ENCODE measurements at regions not wholly inside any gene's neighbourhood (a gene's known extent, or its start where the extent isn't known, plus 50 kb on each side); places are given as distances from the start of the nearest gene placed in this dataset.
A peak's percentile ranks its signal among the peaks of the same experiment; 100 is the strongest.

DNA sequence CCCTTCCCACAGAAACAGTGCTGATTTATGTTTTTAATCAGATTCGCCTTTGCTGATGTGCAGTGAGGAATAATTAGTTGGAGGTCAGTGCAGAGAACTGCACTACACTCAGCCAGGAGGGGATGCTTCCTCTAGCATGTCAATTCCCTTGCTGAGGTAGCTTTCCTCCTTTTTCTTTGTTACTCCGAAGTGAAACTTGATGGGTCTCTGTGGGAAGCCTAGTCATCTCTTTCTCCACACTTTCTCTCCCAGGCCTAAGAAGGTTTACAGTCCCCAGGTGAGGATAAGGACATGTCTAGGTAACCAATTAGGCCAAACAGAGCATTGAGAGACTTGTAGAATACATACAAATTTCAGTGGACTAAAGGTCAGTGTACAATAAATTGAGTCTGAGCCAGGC lies 461.8 kb downstream of the KIF4B start:
- no peak for DNase-seq
- intact Hi-C loops (cut with DNase I), result no loop called here

DNA sequence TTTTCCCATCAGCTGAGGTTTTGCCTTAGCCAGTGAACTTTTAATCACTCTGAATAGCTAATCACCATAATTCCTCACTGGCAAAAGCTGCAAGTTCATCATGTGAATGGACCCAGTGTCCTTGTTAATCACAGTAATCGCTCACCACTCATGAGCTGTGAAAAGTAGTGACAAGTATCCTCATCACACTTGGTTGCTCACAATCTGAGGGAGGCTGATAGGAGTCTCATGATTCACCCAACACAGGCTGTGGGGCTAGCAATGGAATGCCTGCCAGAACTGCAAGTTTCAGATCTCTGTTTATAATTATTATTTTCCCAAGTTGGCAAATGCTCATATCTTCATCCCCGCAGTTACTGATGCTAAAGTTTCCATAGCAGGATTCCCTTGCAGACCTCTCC lies 467.2 kb downstream of the KIF4B start:
- intact Hi-C loops (cut with DNase I), result no loop called here
- DNase-seq, result peak in 1 of 10 donors; percentile 33

DNA sequence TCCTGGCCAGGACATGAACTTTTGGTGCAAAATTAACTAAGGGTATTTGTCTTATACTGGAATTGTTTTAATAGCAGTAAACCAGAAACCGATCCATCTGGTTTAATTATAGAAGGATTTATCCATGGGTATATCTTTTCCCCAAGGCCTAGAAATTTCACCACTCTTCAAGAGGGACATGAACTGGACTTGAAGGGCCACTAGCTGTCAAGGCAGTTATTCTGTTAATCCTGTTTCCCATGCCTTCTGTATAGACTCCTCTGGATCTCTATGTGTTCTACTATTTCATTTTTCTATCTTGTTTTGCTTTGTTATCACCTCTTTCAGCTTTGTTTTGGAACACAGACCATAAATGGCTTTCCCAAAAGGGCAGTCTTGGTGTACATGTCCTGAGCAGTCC lies 467.6 kb downstream of the KIF4B start:
- intact Hi-C loops (cut with DNase I), result no loop called here

DNA sequence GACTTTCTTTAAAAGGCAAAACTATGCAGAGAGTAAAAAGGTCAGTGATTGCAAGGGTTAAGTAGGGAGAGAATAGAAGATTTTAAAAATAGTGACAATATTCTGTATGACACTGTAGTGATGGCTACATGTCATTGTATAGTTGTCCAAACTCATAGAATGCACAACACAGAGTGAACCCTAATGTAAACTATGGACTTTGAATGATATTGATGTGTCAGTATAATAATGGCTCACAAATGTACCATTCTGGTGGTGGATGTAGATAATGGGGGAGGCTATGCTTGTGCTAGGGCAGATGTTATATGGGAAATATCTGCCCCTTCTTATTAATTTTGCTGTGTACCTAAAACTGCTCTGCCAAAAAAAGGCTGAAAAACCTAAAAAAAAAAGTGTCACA lies 468.9 kb downstream of the KIF4B start:
- intact Hi-C loops (cut with DNase I), result no loop called here
- no peak for DNase-seq

More for the DNA sequence above, 467.6 kb downstream of the KIF4B start:
- no peak for DNase-seq

DNA sequence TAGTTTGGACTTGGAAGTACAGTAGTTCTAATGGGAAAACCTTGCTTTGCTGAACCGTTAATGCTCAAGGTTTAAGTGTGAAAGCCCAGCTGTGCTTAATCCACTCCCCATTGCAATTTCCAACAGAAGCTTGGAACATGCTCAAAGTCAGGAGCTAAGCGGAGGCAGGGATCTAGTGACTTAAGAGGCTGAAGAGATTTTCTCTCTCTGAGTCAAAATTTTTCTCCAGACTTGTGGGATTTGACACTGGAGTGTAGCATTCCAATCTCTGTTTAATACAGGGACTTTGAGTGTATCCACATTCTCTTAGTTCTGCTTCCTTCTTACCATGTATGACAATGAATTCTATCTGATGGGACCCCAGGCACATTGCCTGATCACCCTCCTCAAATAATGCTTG lies 471.8 kb downstream of the KIF4B start:
- DNase-seq, result no peak
- intact Hi-C loops (cut with DNase I), result no loop called here

DNA sequence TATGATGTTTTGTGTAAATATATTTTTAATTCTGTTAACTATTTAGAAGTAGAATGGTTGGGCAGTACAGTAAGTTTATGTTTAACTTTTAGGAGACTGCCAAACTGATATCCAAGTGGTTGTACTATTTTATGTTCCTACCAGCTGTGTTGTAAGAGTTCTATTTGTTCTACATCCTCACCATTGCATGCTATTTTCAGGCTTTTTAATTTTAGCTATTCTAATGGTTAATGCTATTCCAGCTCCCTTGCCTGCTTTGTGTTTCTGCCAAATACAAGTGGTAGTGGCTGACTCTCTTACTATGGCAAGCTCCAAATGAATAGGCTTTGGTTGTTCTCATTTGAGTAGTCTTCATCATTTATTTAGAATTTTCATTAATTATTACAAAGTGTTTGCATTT lies 476.4 kb downstream of the KIF4B start:
- intact Hi-C loops (cut with DNase I), result no loop called here
- DNase-seq, result no peak

DNA sequence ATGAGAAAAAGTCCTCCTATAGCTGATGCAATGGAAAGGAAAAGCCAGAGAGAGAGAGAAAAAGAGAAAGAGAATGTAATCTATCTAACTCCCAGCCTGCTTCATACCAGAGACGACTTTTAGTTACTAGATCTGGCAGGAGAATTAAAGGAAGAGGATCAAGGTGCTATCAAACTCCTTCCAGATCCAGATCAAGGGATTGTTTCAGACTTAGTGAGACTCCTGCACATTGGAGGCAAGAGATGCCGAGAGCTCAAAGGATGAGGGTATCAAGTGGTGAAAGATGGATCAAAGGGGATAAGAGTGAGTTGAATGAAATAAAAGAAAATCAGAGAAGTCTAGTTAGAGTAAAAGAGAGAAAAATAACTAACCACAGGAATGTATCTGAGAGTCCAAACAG lies 478.6 kb downstream of the KIF4B start:
- no peak for DNase-seq
- intact Hi-C loops (cut with DNase I), result no loop called here

DNA sequence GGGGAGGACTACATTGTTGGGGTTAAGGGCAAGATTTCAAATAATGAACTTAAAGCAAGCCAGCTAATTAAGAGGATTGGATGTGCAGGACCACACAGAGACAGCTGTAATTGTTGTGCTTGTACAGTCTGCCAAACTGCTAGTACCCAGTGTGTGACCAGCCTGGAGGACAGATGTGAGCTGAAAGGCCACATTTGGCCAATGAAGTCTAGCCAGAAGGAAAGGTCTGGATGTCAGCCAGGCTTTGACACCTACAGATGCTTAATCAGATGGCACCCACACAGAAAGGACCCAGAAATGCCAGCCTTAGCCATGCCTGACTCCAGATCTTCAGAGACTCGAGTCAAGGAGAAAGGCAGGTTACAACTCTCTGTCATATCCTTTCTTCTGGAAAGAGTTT lies 491.1 kb downstream of the KIF4B start:
- intact Hi-C loops (cut with DNase I), result no loop called here

DNA sequence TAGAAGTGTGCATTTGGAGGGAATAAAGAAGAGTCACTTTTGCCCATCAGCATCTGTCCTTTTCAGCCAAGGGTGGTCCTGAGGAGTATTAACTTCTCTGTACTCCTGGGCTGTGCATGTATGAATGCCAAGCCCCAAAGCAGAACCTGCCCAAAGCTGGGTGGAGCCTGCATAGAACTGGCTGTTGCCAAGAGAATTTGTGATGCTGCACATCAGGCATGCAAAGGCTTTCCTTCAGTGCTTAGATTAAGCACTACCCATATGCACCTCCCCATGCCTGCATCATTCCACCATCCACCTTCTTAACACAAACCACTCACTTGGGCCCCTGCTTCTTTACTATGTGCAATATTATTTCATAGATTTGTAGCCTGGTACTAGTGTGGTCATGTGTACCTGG lies 493.8 kb downstream of the KIF4B start:
- intact Hi-C loops (cut with DNase I), result no loop called here
- no peak for DNase-seq

More for the DNA sequence above, 491.1 kb downstream of the KIF4B start:
- DNase-seq, result no peak

DNA sequence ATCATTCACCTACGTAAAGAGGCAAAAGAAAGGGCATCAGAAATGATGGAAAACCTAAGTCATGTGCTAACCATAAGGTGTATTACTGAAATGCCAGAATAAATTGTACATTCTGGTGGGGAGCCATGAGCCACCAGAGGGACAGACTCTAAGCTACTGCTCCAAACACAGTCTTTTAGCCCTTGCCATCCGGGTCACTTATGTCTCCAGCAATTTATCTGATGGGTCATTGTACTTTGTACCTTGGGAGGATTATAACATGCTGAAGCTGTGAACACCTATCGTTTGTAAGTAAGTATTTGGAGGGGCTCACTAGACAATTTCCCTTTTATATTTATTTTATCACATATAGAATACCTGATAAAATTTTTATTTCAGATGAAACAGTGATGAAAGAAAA lies 495.1 kb downstream of the KIF4B start:
- intact Hi-C loops (cut with DNase I), result no loop called here
- DNase-seq, result no peak

DNA sequence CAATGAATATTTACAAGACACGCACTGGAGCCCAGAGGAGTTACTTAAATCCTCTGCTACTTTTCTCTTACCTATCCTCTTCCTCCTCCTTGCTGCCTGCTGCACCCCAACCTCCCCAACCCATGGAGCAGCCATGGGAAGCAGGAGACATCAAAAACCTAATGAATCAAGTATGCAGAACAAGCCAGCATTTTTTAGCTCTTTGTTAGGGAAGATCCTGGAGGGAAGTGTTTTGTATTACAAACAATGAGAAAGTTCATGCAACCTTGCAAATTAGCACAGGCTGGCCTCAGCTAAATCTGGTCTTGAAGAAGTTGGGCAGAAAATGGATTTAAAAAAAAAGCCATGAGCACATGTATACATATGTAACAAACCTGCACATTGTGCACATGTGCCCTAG lies 498.8 kb downstream of the KIF4B start:
- no peak for DNase-seq
- intact Hi-C loops (cut with DNase I), result no loop called here

DNA sequence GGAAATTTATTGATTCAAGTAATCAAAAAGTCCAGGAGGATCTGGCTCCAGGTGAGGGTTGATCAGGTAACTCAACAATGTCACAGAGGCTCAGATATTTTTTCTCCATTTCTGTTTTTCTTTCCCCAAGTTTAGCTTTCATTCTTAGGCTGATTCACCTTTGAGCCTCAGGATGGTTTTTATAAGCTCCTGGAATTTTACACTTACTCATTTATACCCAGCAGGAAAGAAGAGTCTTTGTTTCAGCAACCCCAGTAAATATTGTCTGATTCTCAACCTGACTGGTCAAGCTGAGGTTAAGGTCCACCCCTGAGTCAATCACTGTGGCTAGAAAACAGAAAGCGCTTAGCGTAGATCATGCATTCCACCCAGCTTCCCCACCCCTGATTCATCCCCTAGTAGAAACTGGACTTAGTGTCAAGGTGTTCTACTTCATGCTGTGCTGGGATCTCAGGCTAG lies 500.6 kb downstream of the KIF4B start:
- no peak for DNase-seq
- intact Hi-C loops (cut with DNase I), result no loop called here

DNA sequence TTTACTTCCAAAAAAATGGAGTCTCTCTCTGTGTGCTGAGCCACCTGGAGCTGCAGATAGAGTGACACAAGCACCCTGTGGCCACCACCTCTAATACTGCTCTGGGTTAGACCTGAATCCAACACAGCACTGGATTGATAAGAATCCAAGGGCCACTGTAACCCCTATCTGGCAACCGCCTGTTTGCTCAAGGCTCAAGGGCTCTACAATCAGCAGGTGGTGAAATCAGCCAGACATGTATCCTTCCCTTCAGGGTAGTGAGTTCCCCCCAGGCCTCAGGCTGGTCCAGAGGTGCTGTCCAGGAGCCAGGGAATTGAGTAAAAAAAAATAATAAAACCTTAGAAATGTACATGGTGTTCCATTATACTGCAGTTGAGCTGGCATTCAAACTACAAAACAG lies 509.0 kb downstream of the KIF4B start:
- intact Hi-C loops (cut with DNase I), result no loop called here
- no peak for DNase-seq

DNA sequence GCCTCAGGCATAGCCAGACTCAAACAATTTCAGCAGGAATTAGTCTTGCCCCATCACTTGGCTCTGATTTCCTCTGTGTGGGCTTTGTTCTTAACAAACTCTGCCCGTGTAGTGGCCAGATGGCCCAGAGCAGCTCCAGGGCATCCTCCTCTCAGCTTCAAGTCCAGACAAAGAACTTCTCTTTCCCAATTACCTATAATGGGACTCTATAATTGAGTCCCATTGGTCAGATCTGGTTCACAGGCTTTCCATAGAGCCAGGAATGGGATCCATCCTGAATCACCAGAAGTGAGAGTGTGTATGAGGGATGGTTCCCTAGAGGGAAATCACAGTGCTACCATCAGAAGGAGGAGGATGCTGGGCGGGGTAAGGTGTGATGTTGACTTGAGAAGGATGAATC lies 515.8 kb downstream of the KIF4B start:
- intact Hi-C loops (cut with DNase I), result no loop called here
- no peak for DNase-seq

DNA sequence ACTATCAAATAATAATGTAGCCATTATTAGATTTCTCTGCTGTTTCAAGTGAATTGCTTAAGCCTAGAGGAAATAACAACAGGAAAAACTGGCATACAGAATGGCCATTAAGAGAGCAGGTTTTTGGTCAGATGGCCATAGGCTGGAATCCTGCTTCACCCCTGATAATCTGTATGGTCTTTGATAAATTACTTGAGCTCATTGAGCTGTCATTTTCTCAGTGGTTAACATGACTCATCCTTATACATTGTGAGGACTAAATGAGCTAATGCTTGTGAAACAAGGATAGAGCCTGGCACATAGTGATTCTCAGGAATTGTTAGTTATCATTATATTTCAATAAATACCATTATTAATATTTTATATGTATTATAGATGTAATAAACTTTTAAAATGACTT lies 516.5 kb downstream of the KIF4B start:
- DNase-seq, result no peak
- intact Hi-C loops (cut with DNase I), result no loop called here

DNA sequence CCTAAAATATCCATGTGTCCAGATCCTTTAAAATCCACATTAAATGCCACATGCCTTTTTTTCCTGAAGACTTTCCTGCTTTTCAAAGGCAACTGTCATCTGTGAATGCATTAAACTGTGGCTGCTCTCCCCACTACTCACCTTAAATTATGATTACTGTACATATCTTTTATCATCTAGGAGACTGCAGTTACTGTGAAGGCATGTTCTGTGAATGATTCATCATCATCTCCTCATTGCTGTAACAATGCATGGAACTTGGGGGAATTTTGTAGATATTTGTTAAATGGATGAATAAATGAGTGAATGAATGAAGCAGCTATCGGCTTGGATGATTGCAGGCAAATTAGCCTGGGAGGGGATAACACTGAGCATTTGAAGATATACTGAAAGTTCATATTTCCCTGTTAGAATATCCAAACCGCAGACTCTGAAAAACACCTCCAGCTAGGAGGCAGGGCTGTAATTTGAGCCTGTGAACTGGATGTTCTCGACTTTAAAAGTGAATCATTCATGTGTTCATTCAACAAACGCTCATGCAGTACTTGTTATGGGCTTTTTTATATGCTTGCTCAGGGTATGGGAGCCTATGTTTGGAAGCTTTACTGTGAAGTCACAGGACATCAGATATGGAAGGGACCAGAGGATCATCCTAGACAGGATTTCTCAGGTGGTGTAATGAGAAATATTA lies 519.2 kb downstream of the KIF4B start:
- intact Hi-C loops (cut with DNase I), result no loop called here

DNA sequence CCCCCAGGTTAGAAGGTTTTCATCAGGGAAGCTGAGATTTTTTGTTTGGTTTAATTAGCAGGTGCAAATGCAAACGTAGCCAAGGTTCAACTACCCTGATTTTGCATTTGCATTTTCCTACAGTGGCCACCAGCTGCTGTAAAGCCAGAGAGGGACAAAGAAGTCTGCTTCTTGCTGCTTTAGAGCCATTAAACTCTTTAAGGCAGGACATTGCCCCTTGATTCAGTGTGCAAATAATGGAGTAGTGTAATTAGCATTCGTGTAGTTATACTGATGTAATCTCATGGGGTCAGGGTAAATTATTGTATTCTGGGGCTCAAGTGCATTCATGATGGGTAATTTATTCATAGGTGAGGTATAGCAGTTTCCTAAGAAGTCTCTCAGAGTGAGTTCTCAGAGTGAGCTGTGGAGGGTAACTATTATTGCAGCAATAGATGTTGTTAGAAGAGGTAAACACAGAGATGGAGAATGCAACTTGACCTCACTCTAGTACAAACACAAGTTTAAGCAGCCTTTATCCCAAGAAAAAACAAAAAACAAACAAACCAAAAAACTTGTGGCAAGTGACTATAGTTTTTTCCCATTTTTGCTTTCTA lies 526.5 kb downstream of the KIF4B start:
- intact Hi-C loops (cut with DNase I), result no loop called here
- DNase-seq, result no peak

More for the DNA sequence above, 519.2 kb downstream of the KIF4B start:
- no peak for DNase-seq

DNA sequence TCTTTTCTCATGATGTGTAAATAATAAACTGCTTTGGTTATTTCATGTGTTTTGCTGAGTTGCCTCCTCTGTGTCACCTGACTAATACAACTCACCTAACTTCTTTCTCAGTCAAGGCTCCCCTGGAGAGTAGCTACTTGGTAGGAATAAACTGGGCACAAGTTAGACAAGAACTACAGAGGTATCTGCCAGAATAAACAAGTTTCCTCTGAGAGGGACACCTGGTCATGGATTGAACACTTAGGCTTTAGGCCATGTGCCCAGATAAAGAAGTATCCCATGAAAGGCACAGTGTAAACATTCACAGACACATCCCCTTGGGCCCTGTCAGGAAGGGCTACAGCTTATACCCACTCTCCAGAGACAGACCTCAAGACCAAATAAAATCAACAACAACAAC lies 532.5 kb downstream of the KIF4B start:
- no peak for DNase-seq
- intact Hi-C loops (cut with DNase I), result no loop called here

DNA sequence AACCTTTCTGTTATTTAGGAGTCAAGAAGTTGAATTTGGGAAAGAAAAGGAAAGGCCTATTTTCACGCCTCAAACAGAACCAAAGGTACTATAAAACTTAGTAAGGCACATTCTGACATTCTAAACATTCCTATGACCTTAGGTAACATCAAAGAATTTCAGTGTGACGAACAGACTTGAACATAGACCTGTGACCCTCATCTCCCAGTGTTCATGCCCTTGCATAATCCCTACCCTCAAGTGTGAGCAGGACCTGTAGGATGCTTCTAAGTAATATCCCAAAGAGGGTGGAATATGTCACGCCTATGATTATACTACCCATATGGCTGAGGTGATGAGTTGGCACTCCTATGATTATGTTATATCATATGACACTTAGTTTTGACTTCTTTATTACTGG lies 540.9 kb downstream of the KIF4B start:
- intact Hi-C loops (cut with DNase I), result no loop called here
- DNase-seq, result no peak

DNA sequence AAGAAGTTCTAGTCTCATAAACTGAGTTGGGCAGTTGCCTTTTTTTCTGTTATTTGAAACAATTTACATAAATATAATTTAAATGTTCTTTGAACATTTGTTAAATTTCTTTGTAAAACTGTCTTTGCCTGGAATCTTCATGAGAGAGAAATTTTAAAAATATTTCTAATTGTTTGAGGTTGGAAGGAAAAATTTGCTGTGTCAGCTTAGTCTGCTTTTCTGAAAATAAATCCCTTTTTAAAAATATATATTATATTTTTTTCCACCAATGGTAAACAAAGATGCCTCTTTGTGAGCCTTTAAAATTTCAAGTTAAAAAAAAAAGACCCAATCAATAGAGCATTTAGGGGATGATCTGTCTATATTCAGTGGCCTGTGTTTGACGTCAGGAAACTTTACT lies 542.7 kb downstream of the KIF4B start:
- DNase-seq, result no peak
- intact Hi-C loops (cut with DNase I), result no loop called here

DNA sequence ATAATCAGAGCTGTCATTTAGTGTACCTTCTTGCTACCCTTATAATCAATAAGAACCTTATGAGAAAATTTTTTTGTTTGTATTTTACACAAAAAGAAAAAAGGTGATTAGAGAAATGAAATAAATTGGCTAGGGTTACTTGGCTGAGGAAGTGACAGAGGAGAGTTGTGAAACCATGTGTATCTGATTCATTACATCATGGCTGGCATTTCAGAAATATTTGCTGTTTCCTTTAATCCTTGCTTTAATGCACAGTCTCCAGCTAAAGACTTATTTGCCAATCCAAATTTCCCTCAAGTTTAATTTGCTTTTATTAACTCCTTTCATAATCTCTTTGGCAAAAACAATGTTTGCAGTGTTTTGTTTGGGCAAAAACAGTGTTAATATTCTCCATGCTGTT lies 543.1 kb downstream of the KIF4B start:
- no peak for DNase-seq
- intact Hi-C loops (cut with DNase I), result no loop called here

DNA sequence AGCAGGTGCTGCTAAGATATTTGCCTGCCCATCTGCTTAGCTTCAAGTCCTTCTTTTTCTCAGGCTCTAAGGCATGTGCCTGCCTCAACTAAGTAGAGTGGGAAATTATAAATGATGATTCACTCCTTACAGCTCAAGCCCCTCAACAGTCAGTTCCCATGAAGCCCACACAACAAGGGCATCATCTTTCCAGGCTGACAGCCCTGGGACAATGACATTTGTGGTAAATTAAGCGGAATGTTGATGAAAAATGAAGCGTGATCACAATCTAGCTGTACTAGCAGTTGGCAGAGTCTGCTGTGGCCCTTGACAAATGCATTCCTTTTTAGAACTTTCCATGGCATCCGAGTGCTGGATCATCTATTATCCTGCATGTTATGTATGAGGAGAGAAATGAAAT lies 548.6 kb downstream of the KIF4B start:
- intact Hi-C loops (cut with DNase I), result no loop called here
- DNase-seq, result no peak

DNA sequence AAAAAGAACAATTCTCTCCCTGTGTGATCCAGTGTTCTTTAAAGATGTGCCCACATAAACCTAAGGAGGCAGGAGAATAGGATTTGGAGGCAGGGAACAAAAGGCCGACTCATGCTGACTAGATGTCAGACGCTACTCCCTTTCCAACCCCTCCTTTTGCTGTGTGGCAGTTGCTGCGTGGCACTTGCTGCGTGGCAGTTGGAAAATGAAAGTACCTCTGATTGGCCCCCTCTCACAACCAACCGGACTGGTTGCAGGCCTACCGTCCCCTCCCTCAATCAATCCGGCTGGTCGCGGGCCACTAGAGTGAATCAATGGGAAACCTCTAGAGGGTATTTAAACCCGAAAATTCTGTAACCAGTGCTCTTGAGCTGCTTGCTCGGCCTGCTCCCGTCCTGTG lies 551.0 kb downstream of the KIF4B start:
- DNase-seq, result no peak

More for the DNA sequence above, 551.0 kb downstream of the KIF4B start:
- intact Hi-C loops (cut with DNase I), result no loop called here
